DMS79 treated with DMSO at 0.1 percent for 48 hours (cell line): ENCODE measurements at regions not wholly inside any gene's neighbourhood (a gene's known extent, or its start where the extent isn't known, plus 50 kb on each side); places are given as distances from the start of the nearest gene placed in this dataset.

ENCODE experiments used
- DNase-seq: peaks from one replicate; lab custom pipeline; 2025; lab: John Stamatoyannopoulos, UW

GRCh38 chr4:180407275-180407885, 1835.8 kb upstream of the TENM3 start:
- no peak for DNase-seq

- no peak for DNase-seq
Measured at GRCh38 chr4:180418819-180419531, 1824.2 kb upstream of the TENM3 start.

GRCh38 chr4:180422989-180423711, 1820.1 kb upstream of the TENM3 start:
- DNase-seq = no peak

GRCh38 chr4:180423712-180424057, 1819.5 kb upstream of the TENM3 start:
- no peak for DNase-seq

- DNase-seq = no peak
Measured at GRCh38 chr4:180426938-180427337, 1816.3 kb upstream of the TENM3 start.

GRCh38 chr4:180430283-180430682, 1812.9 kb upstream of the TENM3 start:
- DNase-seq = no peak

- no peak for DNase-seq
Measured at GRCh38 chr4:180434131-180434895, 1808.9 kb upstream of the TENM3 start.

- DNase-seq = no peak
Measured at GRCh38 chr4:180436361-180436760, 1806.8 kb upstream of the TENM3 start.

- no peak for DNase-seq
Measured at GRCh38 chr4:180437601-180438000, 1805.6 kb upstream of the TENM3 start.

GRCh38 chr4:180448306-180448705, 1794.9 kb upstream of the TENM3 start:
- DNase-seq = no peak

- DNase-seq = no peak
Measured at GRCh38 chr4:180449395-180449956, 1793.7 kb upstream of the TENM3 start.

GRCh38 chr4:180455226-180455625, 1788.0 kb upstream of the TENM3 start:
- no peak for DNase-seq

GRCh38 chr4:180456928-180457327, 1786.3 kb upstream of the TENM3 start:
- DNase-seq = no peak

- DNase-seq = no peak
Measured at GRCh38 chr4:180462116-180462515, 1781.1 kb upstream of the TENM3 start.

GRCh38 chr4:180465364-180465763, 1777.8 kb upstream of the TENM3 start:
- DNase-seq = no peak

GRCh38 chr4:180483036-180483435, 1760.2 kb upstream of the TENM3 start:
- DNase-seq = no peak

- no peak for DNase-seq
Measured at GRCh38 chr4:180485407-180485806, 1757.8 kb upstream of the TENM3 start.

GRCh38 chr4:180486342-180486741, 1756.9 kb upstream of the TENM3 start:
- DNase-seq = no peak

- DNase-seq = no peak
Measured at GRCh38 chr4:180489787-180490186, 1753.4 kb upstream of the TENM3 start.

GRCh38 chr4:180491210-180491609, 1752.0 kb upstream of the TENM3 start:
- no peak for DNase-seq

- no peak for DNase-seq
Measured at GRCh38 chr4:180493299-180493698, 1749.9 kb upstream of the TENM3 start.

- DNase-seq = no peak
Measured at GRCh38 chr4:180500154-180500553, 1743.0 kb upstream of the TENM3 start.
